Psoas muscle (tissue), 7 donors: ENCODE measurements at regions not wholly inside any gene's neighbourhood (a gene's known extent, or its start where the extent isn't known, plus 50 kb on each side); places are given as distances from the start of the nearest gene placed in this dataset.

Experiments used
- ATAC-seq, 4 donors: fragments of 200-7000 bp; cut with Tn5 transposase; one replicate each; pipeline ENCODE4 v1.9.1; 2020; ENCODE audit warnings: moderate library complexity in 3 of 4, mild to moderate bottlenecking in 2 of 4
- DNase-seq, 2 donors: peaks; one replicate each; pipeline ENCODE4 v3.0.0-alpha.2; 2020
- H3K27ac ChIP-seq: fragments of 200-600 bp; one replicate; pipeline ENCODE4 v1.8.0; 2022
- H3K27me3 ChIP-seq, 3 donors: fragments of 200-600 bp in 1 of 3; one replicate each; pipeline versions ENCODE4 v1.6.1 to v1.8.0; 2013 to 2022; ENCODE audit warnings: low read length in 2 of 3, mild to moderate bottlenecking in 2 of 3, moderate library complexity in 1 of 3; ENCODE audit not compliant: insufficient read depth in 3 of 3
- H3K36me3 ChIP-seq, 2 donors: fragments of 200-600 bp in 1 of 2; one replicate each; pipeline versions ENCODE4 v1.6.1 to v1.8.0; 2013 to 2022; ENCODE audit warnings: low read depth in 1 of 2, mild to moderate bottlenecking in 1 of 2, moderate library complexity in 1 of 2; ENCODE audit not compliant: insufficient read depth in 1 of 2
- H3K4me1 ChIP-seq: fragments of 200-600 bp; one replicate; pipeline ENCODE4 v1.8.0; 2022
- H3K4me3 ChIP-seq: fragments of 200-600 bp; one replicate; pipeline ENCODE4 v1.8.0; 2022; ENCODE audit warnings: mild to moderate bottlenecking
- H3K9me3 ChIP-seq: fragments of 200-600 bp; one replicate; pipeline ENCODE4 v1.8.0; 2022
- WGBS, 3 donors: extraction: QIAGEN DNeasy Blood & Tissue Kit; methylation state at CpG; one replicate each; pipeline versions ENCODE4 v1.1.6 to v1.1.7; 2013; 5-methylcytosine and 5-hydroxymethylcytosine counted together
- intact Hi-C, 2 donors: fragments of 100-400 bp; cut with DNase I; formaldehyde crosslinking; loops; one replicate each; pipeline versions ENCODE4 v1.11.0 to v1.14.2; 2022
- TF ChIP-seq, protein P1 (sequence below): fragments of 200-600 bp; IDR thresholded peaks from one replicate; pipeline ENCODE4 v1.8.0; 2022; ENCODE audit warnings: antibody characterized with exemption
- donor health status: healthy with polysubstance abuse.
- donor health status: DM: no; HTN: no; CAD: no; lungs with moderate emphysema.
- donor health status: Bipolar disorder and iron deficiency.
- donor health status: healthy.
- donor health status: DM: yes; HTN: yes; CAD: no.
- donor health status: DM: no; HTN: no; CAD: no.
- donor health status: DM: yes; HTN: yes; CAD: no.

GRCh38 chr11:72512956-72513355 lies 78.6 kb upstream of the CLPB start:
- TF ChIP-seq, protein P1, sequence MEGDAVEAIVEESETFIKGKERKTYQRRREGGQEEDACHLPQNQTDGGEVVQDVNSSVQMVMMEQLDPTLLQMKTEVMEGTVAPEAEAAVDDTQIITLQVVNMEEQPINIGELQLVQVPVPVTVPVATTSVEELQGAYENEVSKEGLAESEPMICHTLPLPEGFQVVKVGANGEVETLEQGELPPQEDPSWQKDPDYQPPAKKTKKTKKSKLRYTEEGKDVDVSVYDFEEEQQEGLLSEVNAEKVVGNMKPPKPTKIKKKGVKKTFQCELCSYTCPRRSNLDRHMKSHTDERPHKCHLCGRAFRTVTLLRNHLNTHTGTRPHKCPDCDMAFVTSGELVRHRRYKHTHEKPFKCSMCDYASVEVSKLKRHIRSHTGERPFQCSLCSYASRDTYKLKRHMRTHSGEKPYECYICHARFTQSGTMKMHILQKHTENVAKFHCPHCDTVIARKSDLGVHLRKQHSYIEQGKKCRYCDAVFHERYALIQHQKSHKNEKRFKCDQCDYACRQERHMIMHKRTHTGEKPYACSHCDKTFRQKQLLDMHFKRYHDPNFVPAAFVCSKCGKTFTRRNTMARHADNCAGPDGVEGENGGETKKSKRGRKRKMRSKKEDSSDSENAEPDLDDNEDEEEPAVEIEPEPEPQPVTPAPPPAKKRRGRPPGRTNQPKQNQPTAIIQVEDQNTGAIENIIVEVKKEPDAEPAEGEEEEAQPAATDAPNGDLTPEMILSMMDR, result no peak
- no peak overlapping the region for H3K27ac ChIP-seq
- ATAC-seq, result no peak
- H3K4me3 ChIP-seq, result no peak overlapping the region
- peaks cover 12% of the 10 kb centered on the region for H3K9me3 ChIP-seq
- WGBS, 3 donors, result 66 to 79% (median 77%) methylated on average over 3 of the region's 3 CpGs
- H3K27me3 ChIP-seq, result no peaks in the 10 kb centered on the region
- no peaks in the 10 kb centered on the region for H3K36me3 ChIP-seq
- no peaks in the 10 kb centered on the region for H3K4me1 ChIP-seq
- DNase-seq, result no peak
- intact Hi-C loops, result no loop called here

GRCh38 chr11:72511393-72512047 lies 77.2 kb upstream of the CLPB start:
- Histone ChIP-seq H3K4me3 (no peak overlapping the region), H3K27ac (no peak overlapping the region), H3K4me1 (no peaks in the 10 kb centered on the region), H3K36me3 (no peaks in the 10 kb centered on the region), H3K27me3 (no peaks in the 10 kb centered on the region), H3K9me3 (peaks cover 12% of the 10 kb centered on the region)
- DNase-seq, result no peak
- TF ChIP-seq, protein P1, result no peak
- intact Hi-C loops, result no loop called here
- no peak for ATAC-seq

DNA sequence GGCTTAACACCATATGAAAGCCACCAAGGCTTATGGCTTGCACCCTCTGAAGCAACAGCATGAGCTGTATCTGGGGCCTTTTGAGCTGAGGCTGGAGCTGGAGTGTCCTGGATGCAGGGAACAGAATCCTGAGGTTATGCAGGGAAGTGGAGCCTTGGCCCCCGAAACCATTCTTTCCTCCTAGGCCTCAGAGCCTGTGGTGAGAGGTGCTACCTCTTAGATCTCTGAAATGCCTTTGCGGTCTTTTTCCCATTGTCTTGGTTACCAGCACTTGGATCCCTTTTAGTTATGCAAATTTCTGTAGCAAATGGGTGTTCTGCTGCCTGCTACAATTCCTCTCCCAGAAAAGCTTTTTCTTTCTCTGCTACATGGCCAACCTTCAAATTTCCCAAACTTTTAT lies 72.7 kb upstream of the CLPB start:
- Histone ChIP-seq H3K4me3 (no peak overlapping the region), H3K9me3 (peaks cover 6% of the 10 kb centered on the region), H3K27me3 (no peaks in the 10 kb centered on the region), H3K27ac (no peak overlapping the region), H3K4me1 (no peaks in the 10 kb centered on the region), H3K36me3 (no peaks in the 10 kb centered on the region)
- TF ChIP-seq, protein P1, result no peak
- 95 to 97% (median 96%) methylated on average over 2 of the region's 2 CpGs for WGBS, 3 donors
- ATAC-seq, result no peak
- no peak for DNase-seq
- intact Hi-C loops, result no loop called here

DNA sequence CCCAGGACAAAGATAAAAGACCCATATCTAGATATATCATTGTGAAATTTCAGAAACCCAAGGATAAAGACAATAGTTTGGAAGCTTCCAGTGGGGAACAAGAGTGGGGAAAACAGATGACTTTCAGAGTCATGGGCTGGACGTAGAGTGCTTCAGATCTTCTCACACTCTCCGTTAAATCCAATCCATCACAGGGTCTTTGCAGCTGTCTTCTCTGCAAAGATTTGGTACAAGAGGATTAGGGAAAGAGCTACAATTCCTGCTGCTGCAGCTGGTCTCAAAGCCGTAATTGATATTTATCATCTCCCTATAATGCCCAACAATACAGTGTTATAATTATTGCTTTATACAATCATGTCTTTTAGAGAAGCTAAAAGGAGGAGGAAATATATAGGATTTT lies 63.4 kb upstream of the CLPB start:
- Histone ChIP-seq H3K9me3 (peaks cover 6% of the 10 kb centered on the region), H3K27me3 (peaks cover 0 to 4% (median 0%) of the 10 kb centered on the region in 3 donors), H3K4me1 (no peaks in the 10 kb centered on the region), H3K27ac (no peak overlapping the region), H3K36me3 (no peaks in the 10 kb centered on the region), H3K4me3 (no peak overlapping the region)
- TF ChIP-seq, protein P1, result no peak
- WGBS, 3 donors, result 12 to 40% (median 20%) methylated on average over 3 of the region's 3 CpGs
- intact Hi-C loops, result no loop called here
- ATAC-seq (no peak), DNase-seq (no peak)

- no peak for ATAC-seq
Observed at GRCh38 chr11:72494109-72494429, 59.7 kb upstream of the CLPB start.

More at GRCh38 chr11:72494109-72494429, 59.7 kb upstream of the CLPB start:
- Histone ChIP-seq H3K36me3 (no peaks in the 10 kb centered on the region), H3K9me3 (no peaks in the 10 kb centered on the region), H3K27me3 (peaks cover 0 to 2% (median 0%) of the 10 kb centered on the region in 3 donors), H3K4me1 (no peaks in the 10 kb centered on the region), H3K27ac (no peak overlapping the region), H3K4me3 (no peak overlapping the region)
- intact Hi-C loops, result no loop called here
- no peak for DNase-seq
- 70 to 75% (median 75%) methylated on average over 1 of the region's 1 CpG for WGBS, 3 donors
- TF ChIP-seq, protein P1, result no peak
